ENCODE measurements at regions not wholly inside any gene's neighbourhood (a gene's known extent, or its start where the extent isn't known, plus 50 kb on each side); places are given as distances from the start of the nearest gene placed in this dataset.
A peak's percentile ranks its signal among the peaks of the same experiment; 100 is the strongest.

GRCh38 chr6:125547381-125547780, 202.1 kb upstream of the HEY2 start:
- H3K4me3 ChIP-seq = peak overlapping the region; percentile 48
- TF ChIP-seq CTCF (IDR thresholded peaks at IDR 0.05) = no peak
- no peak for DNase-seq (ENCODE audit: low spot score)
- H3K27ac ChIP-seq = peak overlapping the region; percentile 0 to 37

DNA sequence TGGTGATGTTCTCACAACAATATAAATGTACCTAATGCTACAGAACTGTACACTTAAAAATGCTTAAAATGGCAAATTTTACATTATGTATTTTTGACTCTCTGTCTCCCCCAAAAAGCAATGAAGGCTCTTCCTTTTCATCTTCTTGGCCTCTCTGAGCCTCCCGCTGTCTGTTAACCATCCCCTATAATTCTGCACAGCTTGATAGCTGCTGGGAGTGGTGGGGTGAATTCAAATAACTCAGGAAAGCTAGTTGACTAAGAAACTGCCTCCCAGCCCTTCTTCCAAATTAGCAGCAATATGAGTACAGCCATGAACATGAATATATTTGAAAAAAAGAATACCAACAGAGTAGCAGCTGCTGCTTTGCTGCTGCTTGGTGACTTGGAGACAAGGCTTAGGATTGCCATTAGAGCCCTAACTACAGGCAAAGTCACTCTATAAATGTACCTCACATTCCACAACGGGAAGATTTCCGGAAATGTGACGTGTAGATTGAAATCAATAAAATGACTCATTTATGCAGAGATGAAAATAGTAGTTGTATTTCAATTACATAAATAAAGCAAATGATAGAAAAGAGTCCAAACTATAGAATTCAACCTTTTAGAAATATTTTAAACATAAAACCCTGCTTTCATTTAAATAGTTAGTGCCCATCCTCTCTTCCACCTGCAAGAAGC, 200.1 kb upstream of the HEY2 start:
- no peak for DNase-seq (ENCODE audit: low spot score)
- no peak for TF ChIP-seq CTCF (IDR thresholded peaks at IDR 0.05)
- no peak overlapping the region for H3K27ac ChIP-seq
- no peak overlapping the region for H3K4me3 ChIP-seq

- no peak overlapping the region for H3K4me3 ChIP-seq
- no peak for TF ChIP-seq CTCF (IDR thresholded peaks at IDR 0.05)
- no peak overlapping the region for H3K27ac ChIP-seq
- DNase-seq (ENCODE audit: low spot score) = no peak
Measured at GRCh38 chr6:125550892-125551291, 198.5 kb upstream of the HEY2 start.

- no peak for TF ChIP-seq CTCF (IDR thresholded peaks at IDR 0.05)
- Histone ChIP-seq H3K27ac (no peak overlapping the region), H3K4me3 (no peak overlapping the region)
- DNase-seq (ENCODE audit: low spot score) = no peak
Measured at GRCh38 chr6:125552819-125553218, 196.6 kb upstream of the HEY2 start.

DNA sequence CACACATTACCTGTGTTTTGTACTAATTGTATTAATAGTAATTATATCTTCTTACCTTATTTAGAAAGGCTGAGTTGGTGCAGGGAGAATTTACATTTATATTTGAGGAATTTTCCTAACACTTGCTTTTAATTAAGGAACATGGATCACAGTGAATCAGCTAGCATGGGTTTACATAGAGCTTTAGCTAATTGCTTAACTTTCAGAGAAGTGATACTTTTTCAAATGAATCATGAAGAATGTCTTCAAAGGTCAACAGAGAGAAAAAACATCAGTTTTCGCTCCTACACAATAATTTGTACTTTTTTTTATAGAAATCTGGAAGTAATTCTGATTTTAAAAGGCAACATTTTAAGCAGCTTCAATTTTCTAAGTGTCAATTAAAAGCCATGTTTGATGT, 195.0 kb upstream of the HEY2 start:
- no peak overlapping the region for H3K4me3 ChIP-seq
- DNase-seq (ENCODE audit: low spot score) = no peak
- no peak for TF ChIP-seq CTCF (IDR thresholded peaks at IDR 0.05)
- no peak overlapping the region for H3K27ac ChIP-seq

GRCh38 chr6:125558241-125558843, 191.1 kb upstream of the HEY2 start:
- TF ChIP-seq CTCF (IDR thresholded peaks at IDR 0.05) = no peak
- Histone ChIP-seq H3K4me3 (no peak overlapping the region), H3K27ac (no peak overlapping the region)
- DNase-seq (ENCODE audit: low spot score) = no peak

DNA sequence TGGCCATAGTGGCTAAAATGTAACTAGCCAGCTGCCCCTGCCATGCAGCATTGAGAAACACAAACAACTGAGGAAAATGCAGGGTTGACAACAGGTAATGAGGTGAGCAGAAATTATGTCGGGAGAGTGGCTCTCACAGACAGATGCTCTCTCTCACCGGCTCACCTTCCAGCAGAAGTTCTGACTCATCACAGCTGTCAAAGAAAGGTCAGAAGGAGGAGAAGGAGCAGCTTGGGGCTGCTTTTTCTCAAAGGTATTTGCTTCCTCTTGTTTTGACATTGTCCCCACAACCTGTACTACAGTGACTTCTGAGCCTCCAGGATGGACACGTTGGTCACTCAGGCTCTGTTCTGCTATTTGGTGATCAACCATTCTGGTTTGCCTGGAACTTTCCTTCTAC, 190.5 kb upstream of the HEY2 start:
- no peak for DNase-seq (ENCODE audit: low spot score)
- H3K4me3 ChIP-seq = no peak overlapping the region
- no peak for TF ChIP-seq CTCF (IDR thresholded peaks at IDR 0.05)
- no peak overlapping the region for H3K27ac ChIP-seq
